Liver (tissue), 8 donors: ENCODE measurements at regions not wholly inside any gene's neighbourhood (a gene's known extent, or its start where the extent isn't known, plus 50 kb on each side); places are given as distances from the start of the nearest gene placed in this dataset.

Source experiments
- DNase-seq: peaks from one replicate; pipeline ENCODE4 v3.0.0-alpha.2; 2017; ENCODE audit warnings: low spot score
- H3K27ac ChIP-seq, 2 donors: one replicate each; pipeline ENCODE4 v1.7.0; 2013; ENCODE audit warnings: inconsistent platforms in 2 of 2, low read length in 2 of 2, control low read depth in 1 of 2, low read depth in 1 of 2, mild to moderate bottlenecking in 1 of 2
- H3K27me3 ChIP-seq, 4 donors: one replicate each; pipeline versions ENCODE4 v1.6.1 to v1.7.0; 2013; ENCODE audit warnings: low read length in 3 of 4, inconsistent platforms in 1 of 4, mild to moderate bottlenecking in 1 of 4, moderate library complexity in 1 of 4; ENCODE audit not compliant: control insufficient read depth in 4 of 4, insufficient read depth in 4 of 4
- H3K36me3 ChIP-seq, 4 donors: one replicate each; pipeline versions ENCODE4 v1.6.1 to v1.7.0; 2013; ENCODE audit warnings: low read length in 3 of 4, mild to moderate bottlenecking in 3 of 4, low read depth in 1 of 4, moderate library complexity in 1 of 4; ENCODE audit not compliant: control insufficient read depth in 4 of 4, insufficient read depth in 3 of 4
- H3K4me1 ChIP-seq, 4 donors: one replicate each; pipeline versions ENCODE4 v1.6.1 to v1.7.0; 2013; ENCODE audit warnings: low read length in 3 of 4, mild to moderate bottlenecking in 3 of 4, moderate library complexity in 1 of 4; ENCODE audit not compliant: control insufficient read depth in 4 of 4, insufficient read depth in 4 of 4
- H3K4me3 ChIP-seq, 3 donors: one replicate each; pipeline versions ENCODE4 v1.6.1 to v1.7.0; 2013; ENCODE audit warnings: low read length in 3 of 3, control low read depth in 1 of 3, low read depth in 1 of 3, mild to moderate bottlenecking in 1 of 3
- H3K9ac ChIP-seq, 2 donors: one replicate each; pipeline ENCODE4 v1.7.0; 2013; ENCODE audit warnings: low read length in 2 of 2, mild to moderate bottlenecking in 2 of 2, moderate library complexity in 2 of 2, control low read depth in 1 of 2, low read depth in 1 of 2
- H3K9me3 ChIP-seq, 4 donors: one replicate each; pipeline versions ENCODE4 v1.6.1 to v1.7.0; 2013; ENCODE audit warnings: low read length in 3 of 4; ENCODE audit not compliant: control insufficient read depth in 4 of 4
- CTCF ChIP-seq: fragments of 150-350 bp; IDR thresholded peaks from 2 replicates; pipeline ENCODE4 v1.5.1; 2017; ENCODE audit warnings: improper control_type of control experiment, low read depth, low read length; ENCODE audit not compliant: missing input control
- EGR1 ChIP-seq, 2 donors: IDR thresholded peaks; 2 replicates each; pipeline ENCODE4 v1.6.1; 2016 to 2018; ENCODE audit warnings: antibody characterized with exemption in 2 of 2, low read depth in 2 of 2
- FOXA1 ChIP-seq: IDR thresholded peaks from 2 replicates; pipeline ENCODE4 v1.6.1; 2016; ENCODE audit warnings: antibody characterized with exemption
- GABPA ChIP-seq, 2 donors: IDR thresholded peaks in 1 of 2; conservative IDR thresholded peaks in 1 of 2; 2 replicates each; pipeline ENCODE4 v1.6.1; 2016; ENCODE audit warnings: antibody characterized with exemption in 2 of 2, mild to moderate bottlenecking in 1 of 2, moderate library complexity in 1 of 2
- HNF4A ChIP-seq, 2 donors: conservative IDR thresholded peaks; 2 replicates each; pipeline ENCODE4 v1.6.1; 2016; ENCODE audit warnings: antibody characterized with exemption in 2 of 2, mild to moderate bottlenecking in 2 of 2
- HNF4G ChIP-seq: IDR thresholded peaks from 2 replicates; pipeline ENCODE4 v1.6.1; 2016; ENCODE audit warnings: antibody characterized with exemption
- JUND ChIP-seq, 2 donors: IDR thresholded peaks; 2 replicates each; pipeline ENCODE4 v1.6.1; 2016; ENCODE audit warnings: antibody characterized with exemption in 2 of 2
- RAD21 ChIP-seq, 2 donors: IDR thresholded peaks; 2 replicates each; pipeline ENCODE4 v1.6.1; 2016; ENCODE audit warnings: antibody characterized with exemption in 2 of 2, mild to moderate bottlenecking in 2 of 2
- RXRA ChIP-seq, 2 donors: IDR thresholded peaks; 2 replicates each; pipeline ENCODE4 v1.6.1; 2017 to 2018; ENCODE audit warnings: antibody characterized with exemption in 2 of 2, mild to moderate bottlenecking in 1 of 2
- SP1 ChIP-seq: IDR thresholded peaks from 2 replicates; pipeline ENCODE4 v1.6.1; 2018; ENCODE audit warnings: antibody characterized with exemption, mild to moderate bottlenecking
- TAF1 ChIP-seq: conservative IDR thresholded peaks from 2 replicates; pipeline ENCODE4 v1.6.1; 2016; ENCODE audit warnings: antibody characterized with exemption, mild to moderate bottlenecking
- YY1 ChIP-seq: IDR thresholded peaks from 2 replicates; pipeline ENCODE4 v1.6.1; 2016; ENCODE audit warnings: antibody characterized with exemption, mild to moderate bottlenecking
- ZBTB33 ChIP-seq: IDR thresholded peaks from 2 replicates; pipeline ENCODE4 v1.6.1; 2016; ENCODE audit warnings: antibody characterized with exemption
- WGBS: extraction: QIAGEN DNeasy Blood & Tissue Kit; methylation state at CpG from one replicate; pipeline ENCODE4 v1.1.7; 2013; 5-methylcytosine and 5-hydroxymethylcytosine counted together
- TF ChIP-seq, protein P1 (sequence below): IDR thresholded peaks from 2 replicates; pipeline ENCODE4 v1.6.1; 2016; ENCODE audit warnings: antibody characterized with exemption, mild to moderate bottlenecking
- TF ChIP-seq, protein P2 (sequence below): IDR thresholded peaks from 2 replicates; pipeline ENCODE4 v1.6.1; 2016; ENCODE audit warnings: antibody characterized with exemption
- donor health status: healthy.
- donor health status: healthy.
- donor health status: healthy.
- donor health status: healthy.
- donor health status: healthy.

DNA sequence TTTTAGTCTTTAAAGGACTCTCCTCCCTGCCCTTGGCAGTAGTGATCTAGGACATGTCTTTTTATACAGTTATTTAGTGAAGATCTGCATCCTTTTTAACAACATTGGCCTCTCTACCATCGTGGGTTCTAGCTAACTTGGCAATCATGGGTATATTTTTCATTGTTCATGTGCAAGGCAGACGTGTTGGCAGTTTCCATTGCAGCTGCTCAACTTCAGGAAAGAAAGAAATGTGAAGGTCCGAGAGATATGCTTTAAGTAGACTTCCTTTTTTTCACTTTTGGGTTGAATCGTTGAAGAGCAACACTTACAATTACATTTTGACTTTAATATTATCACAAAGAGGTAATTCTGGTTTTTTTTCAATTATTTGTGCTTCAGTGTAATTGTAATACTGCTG lies 172.6 kb downstream of the SATB1 start:
- H3K4me1 ChIP-seq: no peaks in the 10 kb centered on the region
- no peak overlapping the region for H3K4me3 ChIP-seq
- H3K36me3 ChIP-seq: no peaks in the 10 kb centered on the region
- no peak overlapping the region for H3K9ac ChIP-seq
- H3K27ac ChIP-seq: no peak overlapping the region
- no peaks in the 10 kb centered on the region for H3K9me3 ChIP-seq
- peaks cover 0 to 5% (median 0%) of the 10 kb centered on the region in 4 donors for H3K27me3 ChIP-seq
- DNase-seq: no peak
- TF ChIP-seq RAD21 (IDR thresholded peaks at IDR 0.05): no peak
- no peak for TF ChIP-seq FOXA1
- TF ChIP-seq CTCF: no peak
- TF ChIP-seq, protein P1, sequence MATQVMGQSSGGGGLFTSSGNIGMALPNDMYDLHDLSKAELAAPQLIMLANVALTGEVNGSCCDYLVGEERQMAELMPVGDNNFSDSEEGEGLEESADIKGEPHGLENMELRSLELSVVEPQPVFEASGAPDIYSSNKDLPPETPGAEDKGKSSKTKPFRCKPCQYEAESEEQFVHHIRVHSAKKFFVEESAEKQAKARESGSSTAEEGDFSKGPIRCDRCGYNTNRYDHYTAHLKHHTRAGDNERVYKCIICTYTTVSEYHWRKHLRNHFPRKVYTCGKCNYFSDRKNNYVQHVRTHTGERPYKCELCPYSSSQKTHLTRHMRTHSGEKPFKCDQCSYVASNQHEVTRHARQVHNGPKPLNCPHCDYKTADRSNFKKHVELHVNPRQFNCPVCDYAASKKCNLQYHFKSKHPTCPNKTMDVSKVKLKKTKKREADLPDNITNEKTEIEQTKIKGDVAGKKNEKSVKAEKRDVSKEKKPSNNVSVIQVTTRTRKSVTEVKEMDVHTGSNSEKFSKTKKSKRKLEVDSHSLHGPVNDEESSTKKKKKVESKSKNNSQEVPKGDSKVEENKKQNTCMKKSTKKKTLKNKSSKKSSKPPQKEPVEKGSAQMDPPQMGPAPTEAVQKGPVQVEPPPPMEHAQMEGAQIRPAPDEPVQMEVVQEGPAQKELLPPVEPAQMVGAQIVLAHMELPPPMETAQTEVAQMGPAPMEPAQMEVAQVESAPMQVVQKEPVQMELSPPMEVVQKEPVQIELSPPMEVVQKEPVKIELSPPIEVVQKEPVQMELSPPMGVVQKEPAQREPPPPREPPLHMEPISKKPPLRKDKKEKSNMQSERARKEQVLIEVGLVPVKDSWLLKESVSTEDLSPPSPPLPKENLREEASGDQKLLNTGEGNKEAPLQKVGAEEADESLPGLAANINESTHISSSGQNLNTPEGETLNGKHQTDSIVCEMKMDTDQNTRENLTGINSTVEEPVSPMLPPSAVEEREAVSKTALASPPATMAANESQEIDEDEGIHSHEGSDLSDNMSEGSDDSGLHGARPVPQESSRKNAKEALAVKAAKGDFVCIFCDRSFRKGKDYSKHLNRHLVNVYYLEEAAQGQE: no peak
- TF ChIP-seq, protein P2, sequence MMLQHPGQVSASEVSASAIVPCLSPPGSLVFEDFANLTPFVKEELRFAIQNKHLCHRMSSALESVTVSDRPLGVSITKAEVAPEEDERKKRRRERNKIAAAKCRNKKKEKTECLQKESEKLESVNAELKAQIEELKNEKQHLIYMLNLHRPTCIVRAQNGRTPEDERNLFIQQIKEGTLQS: no peak
- no peak for TF ChIP-seq JUND (IDR thresholded peaks at IDR 0.05)
- no peak for TF ChIP-seq YY1
- WGBS: 48% methylated on average over 4 of the region's 4 CpGs

DNA sequence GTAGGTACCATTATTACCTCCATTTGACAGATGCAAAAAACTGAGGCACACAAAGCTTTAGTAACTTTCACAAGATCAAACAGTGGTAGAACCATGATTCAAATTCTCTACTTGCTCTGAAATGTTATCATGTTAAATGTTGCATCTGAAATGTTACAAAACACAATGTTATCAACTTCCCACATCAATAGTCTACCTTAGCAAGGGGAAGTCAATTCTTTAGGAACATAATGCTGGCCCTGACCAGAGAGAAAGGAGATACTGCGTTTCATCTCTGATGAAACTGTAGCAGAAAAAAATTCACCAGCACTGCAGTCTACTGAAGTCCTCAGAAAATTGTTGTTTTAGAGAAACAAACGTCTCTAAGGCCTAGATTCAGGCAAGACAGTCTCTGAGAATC lies 174.1 kb downstream of the SATB1 start:
- Histone ChIP-seq H3K27ac (no peak overlapping the region), H3K36me3 (no peaks in the 10 kb centered on the region), H3K9ac (no peak overlapping the region), H3K27me3 (peaks cover 0 to 5% (median 0%) of the 10 kb centered on the region in 4 donors), H3K4me1 (no peaks in the 10 kb centered on the region), H3K4me3 (no peak overlapping the region), H3K9me3 (no peaks in the 10 kb centered on the region)
- DNase-seq: no peak
- TF ChIP-seq, protein P1: no peak
- TF ChIP-seq ZBTB33 (no peak), RXRA (IDR thresholded peaks at IDR 0.05) (no peak), FOXA1 (no peak), HNF4G (no peak), EGR1 (IDR thresholded peaks at IDR 0.05; ENCODE audit: low read depth in 2 of 2) (no peak), JUND (IDR thresholded peaks at IDR 0.05) (no peak), SP1 (no peak), RAD21 (IDR thresholded peaks at IDR 0.05) (no peak), GABPA (IDR thresholded peaks at IDR 0.05 in 1 of 2, conservative IDR thresholded peaks at IDR 0.05 in 1 of 2) (no peak), CTCF (no peak), TAF1 (no peak), HNF4A (conservative IDR thresholded peaks at IDR 0.05) (no peak)
- TF ChIP-seq, protein P2: no peak
- WGBS: 48% methylated on average over 2 of the region's 2 CpGs
